Pons (tissue), 1 donor: ENCODE measurements at regions not wholly inside any gene's neighbourhood (a gene's known extent, or its start where the extent isn't known, plus 50 kb on each side); places are given as distances from the start of the nearest gene placed in this dataset.

Source experiments
- DNase-seq: peaks from one replicate; pipeline ENCODE4 v3.0.0-alpha.2; 2016; ENCODE audit warnings: low spot score

DNA sequence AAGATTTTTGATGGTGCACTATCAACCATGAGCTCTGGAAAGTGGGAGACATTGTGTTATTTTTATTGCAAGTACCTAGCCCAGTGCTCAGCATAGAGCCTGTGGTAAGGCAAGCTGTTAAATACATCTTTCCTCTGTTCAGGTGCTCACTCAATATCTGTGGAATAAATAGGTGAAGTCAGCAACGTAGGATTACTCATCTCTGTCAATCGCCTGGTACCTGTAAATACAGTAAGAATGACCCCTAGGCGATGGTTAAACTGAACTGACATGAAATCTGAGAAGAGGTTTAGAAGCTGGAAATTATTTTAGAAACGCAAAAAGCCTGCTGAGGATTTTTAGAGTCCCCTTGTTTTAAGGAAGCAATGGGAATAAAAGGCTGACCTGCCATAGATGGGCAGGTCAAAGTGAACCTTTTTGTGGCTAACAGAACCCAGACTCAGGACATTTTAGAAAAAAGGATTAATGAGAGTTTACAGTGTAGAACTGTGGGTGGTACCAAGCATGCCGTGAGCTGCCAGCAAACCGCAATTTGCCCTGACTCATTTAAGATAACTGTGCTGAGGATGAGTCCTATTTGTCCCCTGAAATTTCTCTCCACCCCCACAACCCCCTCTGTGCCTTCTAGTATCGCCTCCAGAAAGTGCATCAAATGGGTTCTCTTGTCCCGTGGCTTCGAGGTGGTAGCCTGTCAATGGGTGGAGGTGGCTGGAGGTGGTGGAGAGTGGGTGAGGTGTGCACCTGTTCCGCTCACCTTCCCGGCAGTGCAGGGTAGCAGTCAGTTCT, 375.1 kb downstream of the MED10 start:
- no peak for DNase-seq

DNA sequence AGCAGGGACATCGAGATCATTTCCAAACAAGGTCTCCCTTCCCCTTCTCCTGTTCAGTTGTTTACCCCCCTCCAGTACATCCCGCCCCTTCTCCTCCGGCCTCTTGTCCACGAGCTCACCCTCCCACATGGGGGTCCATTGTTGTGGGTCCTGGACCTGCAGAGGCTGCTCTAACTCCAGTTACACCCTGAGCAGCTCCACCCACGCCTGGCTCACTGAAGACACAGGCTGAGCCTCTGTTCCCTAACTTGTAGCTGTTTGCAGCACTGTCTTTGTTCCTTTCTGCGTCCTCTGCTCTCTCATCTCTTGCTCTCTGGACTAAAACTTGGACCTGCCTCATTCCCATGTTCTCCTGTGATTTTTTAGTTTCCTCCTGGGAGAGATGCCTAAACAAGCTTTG, 377.5 kb downstream of the MED10 start:
- no peak for DNase-seq

- no peak for DNase-seq
Measured at GRCh38 chr5:5995819-5996218, 382.5 kb downstream of the MED10 start.

DNA sequence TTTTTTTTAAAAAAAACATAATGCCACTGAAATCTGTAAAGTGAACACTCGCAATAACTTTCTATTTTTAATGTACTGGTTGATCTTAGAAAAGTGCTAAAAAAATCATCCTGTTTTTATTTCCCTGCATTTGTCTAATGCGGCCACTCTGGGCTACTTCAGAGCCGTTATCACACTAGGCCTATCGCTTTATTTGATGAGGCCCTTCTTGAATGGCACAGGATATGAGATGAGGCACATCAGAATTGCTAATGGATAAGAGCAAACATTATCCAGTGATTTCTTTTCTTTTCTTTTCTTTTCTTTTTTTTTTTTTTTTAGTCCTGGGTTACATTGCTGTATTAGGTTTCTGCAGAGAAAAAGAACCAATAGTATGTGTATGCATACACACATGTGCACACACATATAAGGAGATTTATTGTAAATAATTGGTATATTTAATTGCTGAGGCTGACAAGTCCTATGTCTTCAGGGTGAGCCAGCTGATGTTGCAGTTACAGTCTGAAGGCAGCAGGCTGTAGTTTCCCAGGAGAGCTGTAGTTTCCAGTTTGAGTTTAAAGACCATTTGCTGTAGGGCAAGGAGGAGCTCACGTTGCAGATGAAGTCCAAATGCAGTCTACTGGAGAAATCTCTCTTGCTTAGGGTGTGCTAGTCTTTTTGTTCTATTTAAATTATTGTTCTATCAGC, 391.7 kb downstream of the MED10 start:
- no peak for DNase-seq

DNA sequence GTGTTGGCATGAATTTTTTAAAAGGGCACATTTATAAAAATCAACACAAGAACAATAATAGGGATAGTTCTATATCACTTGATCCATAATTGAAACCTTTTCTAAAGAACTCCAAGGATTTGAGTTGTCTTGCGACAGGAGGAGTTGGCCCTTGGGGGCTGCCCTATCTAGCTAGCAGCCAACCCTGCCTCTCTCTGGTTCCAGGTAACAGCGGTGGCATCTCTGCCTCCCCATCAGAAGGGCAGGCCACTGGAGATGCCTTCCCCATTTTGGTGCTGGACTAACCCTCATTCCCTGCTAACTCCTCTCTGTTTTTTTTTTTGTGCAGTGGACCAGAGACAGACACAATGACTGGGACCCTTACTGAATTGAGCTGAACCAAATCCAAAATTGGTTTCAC, 393.0 kb downstream of the MED10 start:
- DNase-seq = no peak

DNA sequence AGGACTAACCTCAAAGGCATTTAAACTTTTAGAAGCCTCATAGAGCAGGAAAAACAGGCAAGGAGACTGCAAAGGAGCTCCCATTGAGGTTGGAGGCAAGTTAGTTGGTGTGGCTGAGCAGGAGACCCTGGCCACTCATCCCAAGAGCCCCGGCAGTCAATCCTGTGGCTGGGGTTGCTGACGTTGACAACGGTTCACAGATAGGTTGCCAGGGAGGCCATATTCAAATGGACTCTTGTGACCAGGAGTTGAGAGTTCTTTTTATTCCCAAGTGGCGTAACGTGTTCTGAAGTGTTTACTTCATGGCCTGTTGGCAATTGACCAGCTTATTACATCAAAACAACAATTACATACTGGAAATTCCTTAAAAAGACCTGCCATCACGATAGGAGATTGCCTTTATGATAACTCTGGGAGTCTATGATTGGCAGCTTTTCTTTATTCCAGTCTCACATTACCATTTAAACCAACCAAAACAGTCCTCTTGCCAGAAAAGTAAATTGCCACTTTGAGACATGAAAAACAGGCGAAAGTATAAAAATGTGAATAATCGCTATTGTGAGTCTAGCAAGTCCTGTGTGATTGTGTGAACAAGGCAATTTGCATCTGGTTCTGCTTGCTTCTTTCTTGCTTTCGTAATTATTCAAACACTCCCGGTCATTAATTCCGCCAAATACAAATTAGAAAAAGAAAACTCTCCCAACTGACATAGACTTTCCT, 394.9 kb downstream of the MED10 start:
- no peak for DNase-seq

- no peak for DNase-seq
Measured at GRCh38 chr5:5981562-5981961, 396.8 kb downstream of the MED10 start.

DNA sequence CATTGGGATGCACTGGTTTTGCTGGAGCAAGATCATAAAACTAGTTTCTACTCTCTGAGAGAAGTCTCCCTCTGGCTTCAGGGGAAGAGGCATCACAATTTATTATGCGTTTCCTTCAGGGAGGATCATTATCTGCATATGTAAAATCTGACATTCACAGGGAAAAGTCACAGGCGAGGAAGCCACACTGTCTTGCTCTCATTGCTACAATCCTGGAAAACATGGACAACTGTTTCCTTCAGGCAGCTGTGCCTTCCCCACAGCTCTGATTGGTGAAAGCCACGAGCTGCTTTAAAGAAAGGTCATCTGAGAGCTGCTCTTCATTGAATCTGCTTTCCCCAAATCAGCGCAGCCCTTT, 397.8 kb downstream of the MED10 start:
- DNase-seq = no peak

- DNase-seq = no peak
Measured at GRCh38 chr5:5979761-5980537, 398.4 kb downstream of the MED10 start.

GRCh38 chr5:5979377-5979760, 399.0 kb downstream of the MED10 start:
- DNase-seq = no peak

GRCh38 chr5:5978501-5979376, 399.6 kb downstream of the MED10 start:
- no peak for DNase-seq

GRCh38 chr5:5971203-5971602, 407.1 kb downstream of the MED10 start:
- no peak for DNase-seq

DNA sequence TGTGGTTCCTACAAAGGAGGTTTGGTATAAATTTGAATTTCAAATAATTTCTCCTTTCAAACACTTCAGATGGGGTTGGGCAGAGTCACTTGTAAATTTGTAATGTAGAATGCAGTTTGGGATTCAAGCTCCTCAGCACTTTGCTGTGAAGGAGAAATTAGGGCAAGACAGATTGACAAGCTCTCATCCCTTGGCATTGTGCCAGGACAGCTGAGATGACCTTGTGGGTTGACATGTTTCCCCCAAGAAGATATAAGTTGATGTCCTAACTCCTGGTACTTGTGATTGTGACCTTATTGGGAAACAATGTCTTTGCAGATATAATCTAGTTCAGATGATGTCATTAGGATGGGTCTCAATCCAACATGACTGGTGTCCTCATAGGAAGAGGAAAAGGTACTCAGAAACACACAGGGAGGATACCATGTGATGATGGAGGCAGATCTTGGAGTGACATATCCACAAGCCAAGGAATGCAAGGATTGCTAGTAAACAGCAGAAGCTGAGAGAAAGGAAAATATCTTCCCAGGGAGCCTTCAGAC, 408.3 kb downstream of the MED10 start:
- no peak for DNase-seq

- DNase-seq = no peak
Measured at GRCh38 chr5:5968981-5969380, 409.4 kb downstream of the MED10 start.

- DNase-seq = no peak
Measured at GRCh38 chr5:5967944-5968343, 410.4 kb downstream of the MED10 start.

DNA sequence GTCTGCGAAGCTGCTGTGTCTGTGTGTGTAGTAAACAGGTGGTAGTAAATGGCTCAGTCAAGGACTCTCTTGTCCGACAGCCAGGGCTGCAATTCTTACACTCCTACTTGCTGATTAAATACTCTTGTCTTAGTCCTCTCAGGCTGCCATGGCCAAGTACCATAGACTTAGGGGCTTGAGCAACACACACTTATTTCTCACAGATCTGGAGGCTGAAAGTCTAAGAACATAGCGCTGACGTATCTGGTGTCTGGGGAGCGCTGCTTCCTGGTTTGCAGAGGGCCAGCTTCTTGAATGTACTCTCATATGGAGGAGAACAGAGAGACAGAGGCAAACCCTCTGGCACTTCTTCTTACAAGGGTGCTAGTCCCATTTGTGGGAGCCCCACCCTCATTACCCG, 411.0 kb downstream of the MED10 start:
- DNase-seq = no peak

DNA sequence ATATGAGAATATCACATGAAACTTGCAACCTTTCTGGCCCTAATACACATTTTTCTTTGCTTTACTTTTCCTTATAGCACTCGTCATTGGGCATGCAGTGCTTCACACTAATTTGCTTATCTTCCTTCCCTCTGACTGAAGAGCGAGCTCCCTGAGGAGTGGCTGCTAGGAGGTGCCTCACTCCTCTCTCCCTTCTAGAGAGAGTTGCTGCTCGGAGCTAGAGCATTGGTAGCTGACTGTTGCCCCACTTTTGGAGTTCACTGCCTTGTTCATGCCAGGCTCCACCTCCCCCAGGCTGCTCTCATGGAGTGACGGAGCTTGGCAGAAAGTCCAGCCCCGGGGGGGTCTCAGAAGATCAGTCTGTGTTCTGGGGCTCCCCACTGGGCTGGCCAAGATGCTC, 413.2 kb downstream of the MED10 start:
- DNase-seq = no peak

DNA sequence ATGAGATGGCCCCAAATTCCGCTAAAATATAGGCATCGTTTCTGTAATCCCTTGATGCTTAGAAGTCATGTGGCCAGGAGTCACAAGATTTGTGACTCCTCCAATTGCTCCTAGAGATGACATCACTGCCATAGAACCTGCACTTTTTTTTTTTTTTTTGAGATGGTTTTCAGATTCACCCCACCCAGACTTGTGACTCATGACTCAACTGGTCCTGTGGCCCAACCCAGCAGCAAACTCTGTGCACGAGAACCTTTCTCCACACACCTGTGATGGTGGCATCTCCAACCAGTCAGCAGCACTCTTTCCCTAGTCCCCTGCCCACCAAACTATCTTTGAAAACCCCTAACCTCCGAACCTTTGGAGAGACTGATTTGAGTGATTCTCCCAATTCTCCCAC, 414.0 kb downstream of the MED10 start:
- no peak for DNase-seq

DNA sequence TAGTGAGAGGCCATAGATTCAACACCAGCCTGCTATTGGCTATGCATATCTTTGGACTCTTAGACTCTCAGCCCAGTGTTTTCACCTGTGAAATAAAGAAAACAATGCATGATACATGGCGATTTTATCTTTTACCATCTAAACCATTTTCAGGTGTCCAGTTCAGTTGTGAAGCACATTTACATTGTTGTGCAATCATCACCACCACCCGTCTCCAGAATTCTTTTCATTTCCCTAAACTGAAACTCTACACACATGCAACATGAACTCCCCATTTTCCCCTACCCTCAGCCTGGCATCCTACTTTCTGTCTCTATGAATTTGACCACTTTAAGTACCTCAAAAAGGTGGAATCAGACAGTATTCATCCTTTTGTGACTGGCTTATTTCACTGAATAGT, 420.6 kb downstream of the MED10 start:
- no peak for DNase-seq

GRCh38 chr5:5954275-5954598, 424.1 kb downstream of the MED10 start:
- no peak for DNase-seq

- DNase-seq = no peak
Measured at GRCh38 chr5:5953584-5954274, 424.6 kb downstream of the MED10 start.
